ENCODE measurements at regions not wholly inside any gene's neighbourhood (a gene's known extent, or its start where the extent isn't known, plus 50 kb on each side); places are given as distances from the start of the nearest gene placed in this dataset.
"Not testable (repeated sequence)": the region's sequence is repeated elsewhere in the genome, so short reads cannot be mapped to it uniquely, and the experiment has no call there.

GRCh38 chr3:159253860-159254259, 452.0 kb downstream of the MFSD1 start:
- Mint-ChIP-seq H3K9me3 (peaks cover 6% of the 10 kb centered on the region), H3K4me1 (ENCODE audit: low read depth) (peaks cover 15% of the 10 kb centered on the region), H3K27me3 (ENCODE audit: insufficient read depth) (peaks cover 31% of the 10 kb centered on the region), H3K27ac (no peak overlapping the region), H3K4me3 (no peak overlapping the region), H3K36me3 (ENCODE audit: low read depth) (no peaks in the 10 kb centered on the region)
- no peak for TF ChIP-seq CTCF (IDR thresholded peaks at IDR 0.05)
- no peak for DNase-seq

GRCh38 chr3:159257954-159258353, 456.1 kb downstream of the MFSD1 start:
- no peak overlapping the region for H3K27ac Mint-ChIP-seq
- DNase-seq, result no peak
- TF ChIP-seq CTCF (IDR thresholded peaks at IDR 0.05), result no peak
- H3K27me3 Mint-ChIP-seq (ENCODE audit: insufficient read depth), result peaks cover 30% of the 10 kb centered on the region
- H3K4me1 Mint-ChIP-seq (ENCODE audit: low read depth), result no peaks in the 10 kb centered on the region
- no peaks in the 10 kb centered on the region for H3K36me3 Mint-ChIP-seq (ENCODE audit: low read depth)
- H3K4me3 Mint-ChIP-seq, result no peak overlapping the region
- no peaks in the 10 kb centered on the region for H3K9me3 Mint-ChIP-seq

DNA sequence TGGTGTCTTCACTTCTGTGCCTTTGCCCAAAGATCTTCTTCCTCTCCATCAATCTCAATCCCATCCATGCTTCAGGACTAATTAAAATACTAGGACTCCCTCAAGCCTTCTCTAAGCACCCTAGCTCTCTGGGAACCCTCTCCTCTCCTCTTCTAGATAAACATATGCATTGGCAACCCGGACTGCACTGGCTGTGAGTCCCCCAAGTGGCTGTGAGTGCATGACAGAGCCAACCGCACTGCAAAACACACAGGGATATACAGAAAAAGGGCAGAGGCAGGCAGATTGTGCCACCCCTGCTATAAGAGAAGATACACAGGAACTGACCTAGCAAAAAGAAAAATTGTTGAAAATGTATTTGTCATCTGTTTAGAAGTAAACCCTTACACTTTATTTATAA, 457.1 kb downstream of the MFSD1 start:
- Mint-ChIP-seq H3K27ac (no peak overlapping the region), H3K4me3 (no peak overlapping the region), H3K4me1 (ENCODE audit: low read depth) (peaks cover 2% of the 10 kb centered on the region), H3K36me3 (ENCODE audit: low read depth) (no peaks in the 10 kb centered on the region), H3K9me3 (no peaks in the 10 kb centered on the region), H3K27me3 (ENCODE audit: insufficient read depth) (peaks cover 30% of the 10 kb centered on the region)
- no peak for DNase-seq
- no peak for TF ChIP-seq CTCF (IDR thresholded peaks at IDR 0.05)

- Mint-ChIP-seq H3K27ac (no peak overlapping the region), H3K4me1 (ENCODE audit: low read depth) (peaks cover 10% of the 10 kb centered on the region), H3K4me3 (no peak overlapping the region), H3K27me3 (ENCODE audit: insufficient read depth) (peaks cover 25% of the 10 kb centered on the region), H3K36me3 (ENCODE audit: low read depth) (no peaks in the 10 kb centered on the region), H3K9me3 (no peaks in the 10 kb centered on the region)
- peak; percentile 94 for TF ChIP-seq CTCF (IDR thresholded peaks at IDR 0.05)
- DNase-seq, result peak; percentile 74
Observed at GRCh38 chr3:159260049-159260662, 458.3 kb downstream of the MFSD1 start.

- H3K36me3 Mint-ChIP-seq (ENCODE audit: low read depth); DNase-seq; H3K9me3 Mint-ChIP-seq; H3K27ac Mint-ChIP-seq; H3K4me3 Mint-ChIP-seq: not testable (repeated sequence)
- Mint-ChIP-seq H3K4me1 (ENCODE audit: low read depth) (peaks cover 21% of the 10 kb centered on the region), H3K27me3 (ENCODE audit: insufficient read depth) (peaks cover 17% of the 10 kb centered on the region)
Observed at GRCh38 chr3:159261333-159261732, 459.5 kb downstream of the MFSD1 start.

DNA sequence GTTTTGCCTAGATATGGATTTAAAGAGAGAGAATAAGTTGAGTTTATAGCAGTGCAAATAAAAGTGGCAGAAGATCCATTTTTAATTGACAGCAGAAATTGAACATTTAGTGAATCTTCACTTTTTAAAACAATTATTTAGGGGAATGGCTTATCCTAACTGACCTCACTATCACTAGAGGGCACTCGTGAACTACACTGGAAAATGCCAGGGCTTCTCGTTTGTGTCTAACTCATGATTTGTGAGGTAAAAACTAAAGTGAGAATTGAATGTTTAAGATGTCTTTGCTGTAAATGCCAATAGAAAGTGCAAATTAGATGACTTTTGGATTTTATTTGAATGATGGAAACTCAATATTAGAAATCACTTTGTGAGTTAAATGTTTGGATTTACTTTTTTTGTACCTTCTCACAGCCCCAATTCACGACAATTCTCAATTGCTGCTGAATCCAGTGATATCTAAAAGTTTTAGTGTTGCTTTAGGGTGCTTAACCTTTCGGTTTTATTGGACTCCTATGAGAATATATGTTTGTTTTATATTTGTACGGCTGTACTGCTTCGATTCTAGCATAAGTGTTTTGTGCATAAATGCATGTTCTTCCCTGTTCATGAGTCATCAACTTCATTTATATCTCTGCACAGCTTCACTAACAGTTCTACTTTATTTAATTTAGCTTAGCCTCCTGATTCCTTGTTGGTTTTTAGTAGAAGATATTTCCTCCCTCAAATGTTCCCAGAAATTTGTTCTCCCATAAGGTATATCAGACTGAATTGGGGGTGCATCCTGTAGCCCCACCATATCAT, 462.1 kb downstream of the MFSD1 start:
- no peak overlapping the region for H3K27ac Mint-ChIP-seq
- H3K36me3 Mint-ChIP-seq (ENCODE audit: low read depth), result no peaks in the 10 kb centered on the region
- TF ChIP-seq CTCF (IDR thresholded peaks at IDR 0.05), result peak; percentile 87
- no peak overlapping the region for H3K4me3 Mint-ChIP-seq
- no peaks in the 10 kb centered on the region for H3K9me3 Mint-ChIP-seq
- peaks cover 10% of the 10 kb centered on the region for H3K27me3 Mint-ChIP-seq (ENCODE audit: insufficient read depth)
- peak; percentile 50 for DNase-seq
- peaks cover 22% of the 10 kb centered on the region for H3K4me1 Mint-ChIP-seq (ENCODE audit: low read depth)

Measured in HFFc6 (cell line).